ENCODE measurements at regions not wholly inside any gene's neighbourhood (a gene's known extent, or its start where the extent isn't known, plus 50 kb on each side); places are given as distances from the start of the nearest gene placed in this dataset.

DNA sequence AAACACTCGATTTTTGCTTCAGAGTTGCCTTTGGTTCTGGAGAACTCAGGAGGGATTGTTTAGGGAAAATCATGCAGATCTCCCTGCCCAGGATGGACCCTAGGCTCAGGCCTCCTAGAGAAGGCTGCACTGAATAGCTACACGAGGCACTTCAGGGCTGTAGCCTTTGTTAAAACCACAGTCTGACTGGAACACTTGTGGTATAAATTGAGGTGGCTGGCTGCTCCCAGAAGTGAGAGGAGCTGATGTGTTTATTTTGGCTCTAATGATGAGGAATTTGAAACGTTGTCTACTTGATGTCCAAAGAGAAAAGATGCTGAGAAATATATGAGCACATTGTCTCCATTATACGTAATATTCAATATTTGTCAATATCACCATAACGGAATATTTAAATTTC is 762.1 kb upstream of the ARGLU1 start:
- no peak for DNase-seq (ENCODE audit: low read depth)

DNA sequence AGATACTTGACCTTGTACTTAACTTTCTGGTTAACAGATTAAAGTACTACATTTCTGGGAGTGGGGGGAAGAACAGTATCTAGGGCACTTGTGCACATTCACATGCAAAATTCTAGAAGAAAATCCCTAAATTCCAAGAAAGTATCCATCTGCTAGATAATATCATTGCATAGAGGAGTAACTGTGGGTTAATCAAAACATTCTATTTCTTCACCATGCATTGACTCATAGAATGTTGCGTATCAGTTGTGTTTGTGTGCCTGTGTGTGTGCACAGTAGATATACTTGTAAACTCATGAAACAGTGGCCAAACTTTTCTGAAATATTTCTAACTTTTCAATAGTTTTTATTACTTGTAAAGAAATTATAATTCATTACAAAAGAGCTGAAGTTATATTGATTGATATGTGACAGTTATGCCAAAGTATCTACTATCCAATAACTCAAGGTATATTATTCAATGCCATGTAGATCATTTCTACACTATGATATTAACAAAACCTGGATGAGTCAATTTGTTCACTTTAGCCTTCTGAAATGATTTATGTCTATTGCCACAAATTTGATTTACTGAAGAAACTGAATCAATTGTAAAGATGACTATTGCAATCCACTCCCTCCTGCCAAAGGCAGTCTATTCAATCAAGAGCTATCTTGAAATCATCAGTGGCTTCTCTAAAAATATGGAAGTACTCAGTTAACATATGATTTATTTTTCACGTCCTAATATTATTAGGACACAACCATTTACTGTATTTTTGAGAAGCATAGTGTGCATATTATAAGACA is 756.7 kb upstream of the ARGLU1 start:
- no peak for DNase-seq (ENCODE audit: low read depth)

DNA sequence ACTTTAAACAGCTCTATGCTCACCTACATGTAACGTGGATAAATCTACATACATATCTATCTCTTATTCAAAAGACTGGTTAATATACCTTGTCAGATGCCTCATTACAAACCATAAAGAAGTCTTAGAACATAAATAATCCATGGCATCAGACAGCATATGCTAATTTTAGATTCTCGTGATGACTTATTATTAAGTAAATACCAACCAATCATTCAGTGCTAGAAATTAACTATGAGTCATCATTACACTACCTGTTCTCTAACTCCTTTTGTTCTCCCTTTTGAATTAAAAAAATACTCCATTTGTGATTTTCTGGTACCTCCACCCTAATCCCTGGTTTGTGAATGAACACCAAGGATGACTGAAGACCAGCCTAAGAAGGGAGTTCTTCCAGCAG is 754.3 kb upstream of the ARGLU1 start:
- DNase-seq (ENCODE audit: low read depth) = no peak

DNA sequence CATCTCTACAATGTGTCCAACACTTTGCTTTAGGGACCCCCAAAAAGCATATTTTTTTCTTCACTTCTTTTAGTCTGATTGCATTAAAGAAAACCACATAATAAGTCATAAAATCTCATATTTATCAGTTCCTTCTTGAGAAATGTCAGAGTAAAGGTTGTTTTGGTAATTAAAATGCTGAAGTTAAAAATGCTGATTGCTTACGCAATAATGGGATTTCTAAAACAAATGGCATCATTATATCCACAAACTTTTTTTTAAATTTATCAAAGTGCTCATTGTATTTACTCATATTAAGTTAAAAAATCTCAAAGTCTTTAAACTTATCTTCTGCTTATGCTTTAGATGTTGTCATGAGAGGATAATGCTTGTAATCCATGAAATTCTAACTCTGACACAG is 737.2 kb upstream of the ARGLU1 start:
- DNase-seq (ENCODE audit: low read depth) = no peak

DNA sequence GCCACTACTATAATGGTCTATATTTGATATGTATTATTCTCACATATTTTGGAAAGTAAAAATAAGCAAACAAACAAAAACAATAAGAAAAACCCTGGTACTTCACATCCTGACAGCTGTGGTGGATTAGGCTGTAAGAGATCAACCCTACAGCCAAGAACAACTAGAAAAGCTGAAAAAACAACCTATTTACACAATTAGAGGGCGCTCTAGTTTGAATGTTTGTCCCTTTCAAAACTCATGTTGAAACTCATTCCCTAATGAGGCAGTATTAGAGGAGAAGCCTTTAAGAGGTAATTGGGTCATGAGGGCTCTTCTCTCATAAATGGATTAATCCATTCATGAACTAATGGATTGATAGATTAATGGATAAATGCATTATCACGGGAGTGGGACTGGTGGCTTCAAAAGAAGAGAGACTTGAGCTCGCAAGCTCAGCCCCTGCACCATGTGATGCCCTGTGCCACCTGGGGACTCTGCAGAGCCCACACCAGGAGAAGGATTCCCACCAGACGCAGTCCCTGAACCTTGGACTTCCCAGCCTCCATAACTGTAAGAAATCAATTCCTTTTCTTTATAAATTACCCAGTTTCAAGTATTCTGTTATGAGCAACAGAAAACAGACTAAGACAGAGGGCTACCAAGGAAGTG is 733.9 kb upstream of the ARGLU1 start:
- no peak for DNase-seq (ENCODE audit: low read depth)

DNA sequence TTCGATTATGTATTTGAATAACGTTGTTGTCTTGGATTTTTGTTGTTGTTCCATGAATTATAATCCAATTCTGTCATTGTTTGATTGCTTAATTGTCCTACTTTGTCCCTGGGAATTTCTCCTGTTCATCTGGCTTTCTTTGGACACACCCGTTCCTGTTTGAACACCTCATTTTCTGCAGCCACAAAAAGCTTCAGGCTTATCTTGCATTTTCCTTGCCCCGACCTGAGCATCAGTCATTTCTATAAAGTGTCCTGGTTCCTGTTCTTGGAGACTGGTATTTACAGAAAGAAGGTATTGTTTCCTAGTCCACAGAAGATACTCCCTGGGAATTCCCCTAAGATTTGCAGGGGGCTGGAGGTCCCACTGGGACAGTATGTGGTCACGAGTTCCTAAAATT is 731.8 kb upstream of the ARGLU1 start:
- no peak for DNase-seq (ENCODE audit: low read depth)

DNA sequence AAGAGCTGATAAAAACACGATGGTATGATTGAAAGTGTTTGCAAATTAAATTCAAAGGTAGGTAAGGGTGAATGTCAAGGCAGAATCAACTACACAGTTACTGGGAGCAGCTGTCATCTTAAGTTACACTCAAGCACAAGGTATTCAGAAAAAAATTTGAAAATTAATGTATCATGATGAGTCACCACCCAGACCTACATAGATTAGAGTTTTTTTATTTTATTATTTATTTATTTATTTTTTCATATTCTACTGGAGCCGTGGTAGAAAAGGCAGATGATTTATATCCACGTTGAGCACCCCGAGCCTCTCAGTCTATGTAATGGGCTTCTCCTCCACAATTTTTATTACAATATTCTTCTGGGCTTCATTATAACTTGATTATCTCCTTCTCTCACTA is 728.9 kb upstream of the ARGLU1 start:
- DNase-seq (ENCODE audit: low read depth) = no peak

DNA sequence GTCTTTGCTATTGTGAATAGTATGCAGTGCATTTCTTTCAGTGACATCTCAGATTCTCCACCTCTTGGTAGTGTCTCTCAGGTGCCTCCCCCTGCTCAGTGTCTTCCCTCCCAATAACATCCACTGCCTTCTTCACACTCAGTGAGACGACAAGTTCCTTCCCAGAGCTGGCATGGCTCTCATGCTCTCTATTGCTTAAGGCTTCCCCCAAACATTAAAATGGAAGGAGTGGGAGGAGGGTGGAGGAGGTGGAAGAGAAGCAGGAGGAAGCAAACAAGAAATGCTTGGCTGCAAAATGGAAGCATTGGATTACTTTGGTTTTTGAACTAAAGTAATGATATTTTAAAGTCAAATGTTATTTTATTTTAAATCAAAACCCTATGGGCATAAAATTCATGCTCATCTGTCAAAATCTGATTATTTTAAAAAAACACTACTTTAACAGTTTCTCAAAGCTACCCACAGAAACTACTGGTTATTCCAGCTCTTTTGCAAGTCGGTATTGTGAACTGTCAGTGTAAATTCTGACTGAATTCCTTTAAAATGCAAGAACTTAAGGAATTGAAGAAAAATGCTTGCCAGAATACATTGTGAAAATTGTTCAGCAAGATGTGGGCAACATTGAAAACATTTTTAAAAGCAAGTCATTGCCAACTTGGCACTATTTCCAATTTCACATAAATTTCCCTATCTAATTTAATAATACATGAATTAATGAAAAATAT is 727.6 kb upstream of the ARGLU1 start:
- no peak for DNase-seq (ENCODE audit: low read depth)

DNA sequence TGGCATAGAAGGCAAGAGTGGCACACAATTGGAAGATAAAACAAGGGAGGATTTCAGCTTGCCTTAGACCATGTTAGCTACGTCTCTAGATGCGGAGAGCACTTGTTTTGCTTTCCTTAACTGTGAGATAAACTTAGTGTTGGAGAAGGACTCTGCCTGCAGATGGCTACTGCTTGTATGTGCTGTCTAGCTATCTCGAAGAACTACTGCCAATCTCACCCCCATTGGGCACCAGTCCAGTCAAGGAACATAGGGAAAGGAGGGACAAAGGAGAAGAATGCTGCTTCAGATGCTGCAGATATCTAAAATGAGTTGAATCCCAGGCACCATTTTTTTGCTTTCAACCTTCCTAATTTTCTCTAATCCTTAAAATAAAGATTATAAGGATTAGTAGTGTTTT is 726.0 kb upstream of the ARGLU1 start:
- DNase-seq (ENCODE audit: low read depth) = no peak

DNA sequence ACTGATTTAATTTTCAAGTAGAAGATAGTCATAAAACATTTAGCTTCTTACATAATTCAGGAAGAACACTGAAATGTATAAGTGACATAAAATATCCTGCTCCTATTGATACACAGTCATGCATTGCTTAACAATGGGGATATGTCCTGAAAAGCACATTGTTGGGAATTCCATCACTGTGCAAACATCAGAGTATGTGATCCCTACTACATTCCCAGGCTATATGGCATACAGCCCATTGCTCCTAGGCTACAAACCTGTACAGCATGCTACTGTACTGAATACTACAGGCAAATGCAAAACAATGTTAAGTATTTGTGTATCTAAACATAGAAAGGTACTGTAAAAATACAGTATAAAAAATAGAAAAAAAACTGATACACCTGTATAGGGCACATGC is 723.9 kb upstream of the ARGLU1 start:
- no peak for DNase-seq (ENCODE audit: low read depth)

DNA sequence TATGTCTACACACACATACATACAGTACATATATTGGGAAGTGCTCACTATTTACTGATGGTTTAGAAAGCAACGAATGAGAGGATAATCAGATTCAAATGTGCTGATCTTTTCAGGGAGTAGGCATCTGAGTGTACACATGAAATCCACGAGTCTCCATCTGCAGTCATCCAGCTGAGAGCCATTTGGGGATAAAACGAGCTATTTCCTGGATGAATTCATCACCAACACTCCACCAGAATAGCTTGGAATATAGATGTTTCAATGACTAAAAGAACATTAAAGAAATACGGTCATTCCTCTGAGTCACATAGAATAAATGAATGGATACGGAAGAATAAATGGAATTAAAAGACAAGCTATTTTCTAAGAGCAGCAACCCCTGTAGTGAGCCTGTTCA is 721.6 kb upstream of the ARGLU1 start:
- no peak for DNase-seq (ENCODE audit: low read depth)

DNA sequence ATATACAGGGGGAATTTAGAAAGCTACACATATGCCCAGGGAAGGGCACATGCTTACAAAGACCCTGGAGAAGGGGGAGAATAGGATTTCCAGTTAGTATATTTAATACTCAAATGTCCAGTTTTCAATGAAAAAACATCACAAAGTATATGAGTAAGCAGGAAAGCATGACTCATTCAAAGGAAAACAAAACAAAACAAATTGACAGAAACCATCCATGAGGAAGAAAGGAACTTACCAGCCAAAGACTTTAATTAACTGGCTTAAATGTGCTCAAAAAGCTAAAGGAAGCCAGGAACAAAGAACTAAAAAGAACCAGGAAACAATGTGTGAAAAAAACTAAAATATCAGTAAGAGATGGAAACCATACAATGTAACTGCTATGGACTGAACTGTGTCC is 716.2 kb upstream of the ARGLU1 start:
- DNase-seq (ENCODE audit: low read depth) = no peak

DNA sequence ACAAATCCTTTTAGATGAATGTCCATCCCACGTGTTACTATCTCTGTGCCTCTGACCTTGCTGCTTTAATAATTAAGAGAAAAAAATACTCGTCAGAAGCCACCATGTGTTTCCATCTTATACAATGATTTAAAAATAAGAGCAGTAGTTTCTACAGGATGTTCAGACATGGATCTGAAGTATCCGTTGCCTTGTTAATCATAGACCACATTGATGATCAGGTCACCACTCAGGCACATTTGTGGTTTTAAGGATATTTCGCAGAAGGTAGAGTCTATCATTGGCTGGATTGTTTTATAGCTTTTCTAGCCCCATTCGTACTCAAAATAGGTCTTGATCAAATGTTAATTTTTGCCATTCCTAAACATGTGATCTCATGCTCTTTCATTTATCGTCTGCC is 710.0 kb upstream of the ARGLU1 start:
- DNase-seq (ENCODE audit: low read depth) = no peak

DNA sequence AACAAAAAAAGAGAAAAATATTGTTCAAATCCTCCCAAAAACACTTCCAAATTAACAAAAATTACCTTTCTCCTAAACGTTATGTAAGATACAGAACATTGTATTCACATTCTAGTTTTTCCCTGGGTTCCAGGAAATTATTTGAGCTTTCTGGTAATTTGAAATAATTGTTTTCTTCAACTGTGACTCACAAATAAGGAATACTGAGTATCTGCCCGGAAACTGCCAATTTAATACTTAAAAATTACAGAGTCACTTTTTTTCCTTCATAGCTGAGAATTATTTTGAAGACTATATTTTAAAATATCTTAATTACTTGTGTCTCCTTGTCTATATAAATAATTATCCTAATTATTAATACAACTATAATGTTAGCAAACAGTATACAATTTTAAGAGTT is 709.0 kb upstream of the ARGLU1 start:
- DNase-seq (ENCODE audit: low read depth) = no peak

DNA sequence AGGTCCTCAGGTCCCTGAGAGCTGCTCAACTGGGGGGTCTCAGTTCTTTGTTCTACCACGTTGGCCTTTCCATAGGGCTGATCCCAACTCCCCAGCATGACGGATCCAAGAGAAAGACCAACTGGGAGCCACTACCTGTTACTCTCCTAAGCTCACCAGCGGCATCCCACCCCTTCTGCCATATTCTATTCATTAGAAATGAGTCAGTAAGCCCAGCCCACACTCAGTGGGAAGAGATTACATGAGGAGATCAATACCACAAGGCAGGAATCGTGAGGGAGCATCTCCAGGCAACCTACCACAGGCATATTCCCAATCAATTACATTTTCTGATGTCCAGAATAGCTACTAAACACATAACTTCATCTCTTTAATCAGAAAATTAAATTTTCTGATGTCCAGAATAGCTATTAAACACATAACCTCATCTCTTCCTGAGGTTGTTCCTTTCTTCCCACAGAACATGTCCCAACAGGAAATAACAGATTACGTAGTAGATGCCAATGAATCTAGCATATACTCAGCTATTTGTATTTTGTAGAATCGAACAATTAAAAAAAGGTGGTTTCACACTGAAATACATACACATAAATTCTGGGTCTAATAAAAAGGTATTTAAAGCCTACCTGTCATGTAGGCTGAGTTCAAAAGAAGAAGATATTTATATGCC is 708.1 kb upstream of the ARGLU1 start:
- DNase-seq (ENCODE audit: low read depth) = no peak

DNA sequence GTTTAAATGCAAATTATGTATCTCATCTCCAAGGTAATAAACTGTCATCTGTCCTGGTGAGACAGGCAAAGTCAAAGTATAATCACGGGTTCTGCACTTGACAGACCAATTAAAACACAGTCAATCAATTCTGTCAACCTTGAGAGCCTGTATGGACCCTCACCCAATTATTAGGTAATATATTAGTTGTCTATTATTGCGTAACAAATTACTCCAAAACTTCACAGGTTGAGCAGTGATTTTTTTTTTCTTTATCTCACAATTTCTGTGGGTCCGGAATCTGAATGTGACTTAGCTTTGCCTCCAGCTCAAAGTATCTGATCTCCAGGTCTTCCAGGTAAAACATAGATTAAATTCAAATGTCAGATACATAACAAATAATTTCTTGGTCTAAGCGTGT is 707.4 kb upstream of the ARGLU1 start:
- DNase-seq (ENCODE audit: low read depth) = no peak

DNA sequence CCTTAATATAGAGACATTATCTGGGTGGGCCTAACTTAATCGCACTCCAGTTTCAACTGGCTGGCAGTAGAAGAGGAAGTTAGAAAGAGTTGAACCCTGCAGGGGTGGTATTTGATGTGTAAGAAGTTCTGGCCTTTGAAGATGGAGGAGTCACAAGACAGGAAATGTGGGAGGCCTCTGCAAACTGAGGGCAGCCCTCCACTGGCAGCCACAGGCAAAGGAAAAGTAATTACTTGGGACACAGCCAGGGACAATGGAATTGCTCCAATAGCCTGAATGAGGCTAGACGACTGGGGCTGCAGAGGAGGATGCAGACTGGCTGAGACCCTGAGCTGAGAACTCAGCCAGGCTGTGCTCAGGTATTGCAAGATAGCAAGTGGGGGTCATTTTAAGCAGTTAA is 703.3 kb upstream of the ARGLU1 start:
- no peak for DNase-seq (ENCODE audit: low read depth)

DNA sequence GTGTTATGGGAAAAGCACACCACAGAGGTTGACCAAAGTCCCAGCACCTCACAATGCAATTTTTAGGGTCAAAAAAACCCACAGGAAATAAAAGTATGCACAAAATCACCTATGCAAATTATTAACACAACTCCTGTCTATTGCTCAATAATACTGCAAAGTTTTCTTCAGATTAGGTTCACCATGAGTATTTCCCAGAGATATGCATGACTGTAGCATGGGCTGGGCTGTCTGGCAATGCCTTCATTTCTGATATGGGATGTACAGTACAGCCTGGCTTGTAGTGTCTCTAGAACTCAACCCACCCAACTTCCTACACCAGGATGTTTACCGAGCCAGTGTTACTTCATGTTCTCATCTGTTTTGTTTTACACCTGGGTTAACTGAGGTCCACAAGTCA is 698.7 kb upstream of the ARGLU1 start:
- no peak for DNase-seq (ENCODE audit: low read depth)

DNA sequence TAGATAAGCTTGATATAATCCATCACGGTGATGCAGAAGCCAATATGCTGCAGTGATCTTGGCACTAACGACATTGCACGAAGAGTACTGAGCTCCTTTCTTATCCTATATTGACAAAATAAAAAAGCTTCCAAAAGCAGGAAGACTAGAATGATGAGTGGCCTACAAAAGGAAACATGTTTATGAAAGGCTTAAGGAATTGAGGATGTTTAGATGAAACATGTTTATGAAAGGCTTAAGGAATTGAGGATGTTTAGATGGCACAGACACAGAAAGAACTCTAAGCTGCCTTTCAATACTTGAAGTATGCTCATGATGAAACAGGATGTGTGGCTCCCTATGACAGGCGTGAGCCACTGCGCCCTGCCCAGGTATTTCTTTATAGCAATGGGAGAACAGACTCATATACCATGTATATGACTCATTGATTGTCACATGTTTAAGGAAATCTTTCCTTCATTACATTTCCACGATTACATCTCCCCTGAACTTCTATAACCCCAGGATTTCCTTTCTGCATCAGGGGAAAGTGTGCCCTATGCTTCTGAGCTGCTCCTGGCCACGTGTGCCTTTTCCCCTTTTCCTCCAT is 690.8 kb upstream of the ARGLU1 start:
- DNase-seq (ENCODE audit: low read depth) = no peak

DNA sequence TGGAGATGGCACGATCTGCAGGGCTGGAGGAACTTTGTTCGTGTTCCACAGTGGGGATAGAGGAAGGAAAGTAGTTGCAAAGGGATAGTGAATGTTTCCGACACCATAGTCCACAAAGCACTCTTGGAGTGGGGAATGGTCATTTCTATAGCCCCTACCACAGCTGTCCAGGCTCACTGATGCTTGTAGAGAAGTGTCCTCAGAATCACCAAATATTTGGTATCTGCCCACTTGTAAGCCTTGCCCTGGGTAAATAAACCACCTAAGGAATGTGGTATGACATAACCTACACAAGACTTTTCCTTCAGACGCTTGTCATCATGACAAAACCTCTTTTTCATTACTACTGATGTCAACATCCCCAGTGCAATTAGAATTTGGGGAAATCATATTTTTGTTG is 686.5 kb upstream of the ARGLU1 start:
- DNase-seq (ENCODE audit: low read depth) = no peak

DNA sequence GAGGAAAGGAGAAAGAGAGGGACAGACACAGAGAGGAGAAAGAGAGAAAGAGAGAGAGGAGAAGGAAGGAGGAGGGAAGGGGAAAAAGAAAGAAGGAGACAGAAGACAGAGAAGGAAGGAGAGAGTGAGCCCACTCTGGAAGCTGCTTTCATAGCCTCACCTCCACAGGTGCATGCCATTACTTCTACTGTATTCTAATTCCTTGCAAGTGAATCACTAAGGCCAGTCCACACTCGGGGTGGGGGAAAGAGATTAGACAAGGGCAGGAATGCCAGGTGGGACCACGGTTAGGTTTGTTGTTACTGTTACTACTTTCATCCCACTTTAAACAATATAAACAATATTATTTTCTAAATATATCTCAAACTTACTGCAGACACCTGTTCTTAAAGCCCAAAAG is 684.5 kb upstream of the ARGLU1 start:
- DNase-seq (ENCODE audit: low read depth) = no peak

DNA sequence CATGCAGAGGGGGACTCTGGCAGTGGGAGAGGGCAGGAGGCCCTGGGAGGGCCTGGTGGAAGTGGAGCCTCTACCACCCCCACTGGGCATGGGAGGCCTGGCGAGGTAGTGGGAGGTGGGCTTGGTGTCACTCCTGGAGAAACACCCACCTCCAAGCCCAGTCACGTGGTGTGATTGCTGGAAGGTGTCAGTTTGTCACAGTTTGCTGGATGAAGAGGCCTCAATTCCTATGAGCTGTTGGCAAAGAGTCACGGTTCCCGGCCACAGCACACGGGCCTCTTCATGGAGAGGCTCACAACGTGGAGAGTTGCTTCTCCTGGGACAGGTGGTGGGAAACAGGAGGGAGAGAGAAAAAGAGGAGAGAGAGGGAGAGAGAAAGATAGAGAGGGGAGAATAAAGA is 684.1 kb upstream of the ARGLU1 start:
- DNase-seq (ENCODE audit: low read depth) = no peak

Measured in HS-27A (cell line).